SK-N-DZ (cell line): ENCODE measurements at regions not wholly inside any gene's neighbourhood (a gene's known extent, or its start where the extent isn't known, plus 50 kb on each side); places are given as distances from the start of the nearest gene placed in this dataset.
"Not testable (repeated sequence)": the region's sequence is repeated elsewhere in the genome, so short reads cannot be mapped to it uniquely, and the experiment has no call there.

Experiments
- DNase-seq: peaks from one replicate; pipeline ENCODE4 v3.0.0-alpha.2; 2015; ENCODE audit warnings: low spot score

DNA sequence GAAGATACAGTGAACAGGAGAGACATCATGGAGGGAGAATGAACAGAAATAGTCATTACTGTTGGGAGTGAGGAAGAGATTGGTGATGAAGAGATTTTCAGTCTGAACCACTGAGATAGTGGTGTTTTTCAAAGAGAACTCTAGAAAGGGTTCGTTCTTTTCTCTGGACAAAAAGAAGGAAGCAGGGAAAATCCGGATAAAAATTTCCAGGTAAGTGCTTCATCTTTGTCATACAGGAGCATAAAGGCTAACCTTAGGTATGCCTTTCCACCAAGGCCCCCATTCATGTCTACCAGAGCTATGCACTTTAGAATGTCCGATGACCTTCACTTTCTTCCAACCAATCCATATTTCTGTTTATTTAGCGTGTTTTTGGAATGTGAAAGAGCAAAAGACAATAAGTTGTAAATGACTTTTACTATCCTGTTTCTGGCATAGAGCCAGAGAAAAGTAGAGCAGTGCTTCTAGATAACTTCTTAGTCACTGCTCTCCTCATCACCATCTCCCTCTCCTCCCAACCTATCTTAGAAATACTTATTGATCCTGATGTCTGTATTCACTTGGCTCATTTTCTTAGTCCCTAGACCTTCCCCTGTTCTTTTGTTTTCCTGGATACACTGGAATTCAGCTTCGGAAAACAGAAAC lies 116.5 kb downstream of the TTC6 start:
- no peak for DNase-seq

DNA sequence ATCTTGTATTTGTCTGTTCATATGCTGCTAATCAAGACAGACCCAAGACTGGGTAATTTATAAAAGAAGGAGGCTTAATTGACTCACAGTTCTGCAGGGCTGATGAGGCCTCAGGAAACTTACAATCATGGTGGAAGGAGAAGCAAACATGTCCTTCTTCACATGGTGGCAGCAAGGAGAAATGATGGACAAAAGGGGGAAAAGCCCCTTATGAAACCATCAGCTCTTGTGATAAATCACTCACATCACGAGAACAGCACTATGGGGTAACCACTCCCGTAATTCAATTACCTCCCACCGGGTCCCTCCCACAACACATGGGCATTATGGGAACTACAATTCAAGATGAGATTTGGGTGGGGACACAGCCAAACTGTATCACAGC lies 117.0 kb downstream of the TTC6 start:
- DNase-seq: not testable (repeated sequence)

DNA sequence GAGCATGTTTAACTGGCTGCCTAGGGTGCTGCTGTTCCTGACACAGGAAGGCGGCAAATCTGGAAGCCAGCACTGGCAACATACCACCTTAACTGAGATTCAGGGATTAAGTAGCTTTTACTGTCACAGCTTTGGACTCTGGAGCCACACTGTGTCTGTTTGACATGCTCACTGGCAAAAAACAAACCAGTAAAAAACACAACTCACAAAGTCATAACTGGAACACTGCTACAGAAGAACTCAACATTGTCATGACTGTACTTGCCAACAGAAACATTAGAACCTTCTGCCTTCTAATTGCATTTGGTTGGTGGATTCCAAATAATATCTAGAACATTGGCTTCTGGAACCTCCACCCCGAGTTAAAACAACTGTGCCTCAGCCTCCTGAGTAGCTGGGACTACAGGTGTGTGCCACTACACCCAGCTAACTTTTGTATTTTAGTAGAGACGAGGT lies 117.6 kb downstream of the TTC6 start:
- DNase-seq: no peak

DNA sequence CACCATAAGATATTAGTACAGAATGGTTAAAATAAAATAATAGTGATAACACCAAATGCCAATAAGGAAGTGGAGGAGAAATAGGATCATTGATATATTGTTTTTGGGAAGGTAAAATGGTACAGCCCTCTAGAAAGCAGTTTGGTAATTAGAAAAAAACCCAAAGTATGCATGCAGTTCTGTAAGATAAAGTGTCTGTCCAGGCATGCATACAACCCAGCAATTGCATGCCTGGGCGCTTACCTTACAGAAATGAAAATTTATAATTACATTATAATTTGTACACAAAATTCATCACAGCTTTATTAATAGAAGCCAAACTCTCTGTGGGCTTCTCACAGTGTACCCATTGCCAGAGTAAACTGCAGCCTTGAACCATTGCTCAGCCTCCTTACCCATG lies 124.7 kb downstream of the TTC6 start:
- no peak for DNase-seq

DNA sequence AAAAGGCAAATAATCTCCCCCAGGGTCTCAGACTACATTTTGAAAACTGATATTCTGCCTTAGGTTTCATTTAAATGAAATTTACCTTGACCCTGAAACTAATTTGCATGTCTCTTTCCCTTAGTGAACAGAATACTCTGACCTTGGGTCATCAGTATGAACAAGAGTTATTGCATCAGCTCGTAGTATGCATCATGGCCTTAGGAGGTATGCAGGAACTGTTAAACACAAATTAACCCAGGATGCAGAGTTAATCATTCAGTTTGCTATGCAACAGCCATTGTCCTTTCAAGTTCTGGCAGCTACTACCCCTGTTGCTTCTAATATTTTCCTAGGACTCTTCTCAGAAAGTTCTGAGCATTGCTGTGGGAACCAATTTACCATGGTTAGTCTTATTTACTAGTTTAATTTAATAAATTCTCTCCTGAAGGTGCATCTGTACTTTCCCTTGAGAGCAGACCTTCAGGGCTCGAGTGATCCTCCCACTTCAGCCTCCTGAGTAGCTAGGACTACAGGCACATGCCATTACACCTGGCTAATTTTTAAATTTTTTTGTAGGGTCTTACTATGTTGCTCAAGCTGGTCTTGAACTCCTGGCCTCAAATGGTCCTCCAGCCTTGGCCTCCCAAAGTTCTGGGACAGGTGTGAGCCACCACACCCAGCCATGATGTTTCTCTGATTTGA lies 126.7 kb downstream of the TTC6 start:
- no peak for DNase-seq

DNA sequence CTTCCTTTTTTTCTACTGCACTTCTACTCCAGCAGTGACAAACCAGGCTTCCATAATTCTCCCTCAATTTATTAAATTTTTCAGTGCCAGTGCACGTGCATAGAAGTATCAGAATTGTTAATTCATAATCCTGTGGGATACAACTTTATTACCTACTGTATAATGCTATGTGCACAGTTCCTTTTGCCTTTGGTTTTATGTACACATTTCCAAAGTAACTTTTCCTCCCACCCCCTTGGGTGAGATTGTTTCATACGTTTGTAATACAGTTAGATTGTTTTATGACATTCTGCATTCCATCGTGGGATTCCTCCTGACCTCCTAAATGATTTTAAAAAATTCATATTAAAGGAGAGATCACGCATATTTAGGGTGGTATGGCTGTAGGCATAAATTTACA lies 128.1 kb downstream of the TTC6 start:
- no peak for DNase-seq

DNA sequence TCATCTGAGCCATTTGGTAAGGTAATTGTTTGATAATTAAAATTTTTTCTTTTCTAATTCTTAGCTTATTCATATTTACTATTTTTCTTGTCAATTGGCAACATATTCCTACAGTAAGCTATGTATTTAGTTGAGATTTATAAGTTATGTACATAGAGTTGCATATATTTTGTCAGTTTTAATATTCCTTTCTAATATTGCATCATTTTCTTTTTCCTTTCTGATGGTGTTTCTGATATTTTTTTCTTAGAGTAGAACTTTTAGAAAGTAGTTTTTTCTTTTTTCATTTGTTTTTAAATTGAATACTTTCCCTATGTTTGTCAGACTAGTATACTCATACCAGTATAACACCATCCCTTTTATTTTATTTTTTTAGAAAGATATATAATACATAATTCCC lies 131.3 kb downstream of the TTC6 start:
- DNase-seq: no peak

DNA sequence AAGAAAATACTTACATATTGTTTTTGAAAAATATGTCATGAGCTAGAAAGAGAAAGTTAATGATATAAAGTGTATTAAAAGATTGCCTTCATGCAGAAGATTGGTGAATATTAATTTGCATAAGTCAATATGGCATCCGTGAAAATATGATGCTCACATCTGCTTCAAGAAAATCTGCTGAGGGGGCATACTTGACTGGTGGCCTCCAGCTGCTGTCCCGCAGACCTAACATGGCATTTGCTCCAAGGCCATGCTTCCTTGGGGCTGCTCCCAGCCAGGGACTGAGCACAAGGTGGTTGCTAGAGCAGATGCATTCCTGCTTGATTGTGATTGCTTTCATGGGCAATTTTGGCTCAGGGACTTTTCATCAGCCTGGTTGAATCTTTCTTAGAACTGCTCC lies 133.8 kb downstream of the TTC6 start:
- no peak for DNase-seq

DNA sequence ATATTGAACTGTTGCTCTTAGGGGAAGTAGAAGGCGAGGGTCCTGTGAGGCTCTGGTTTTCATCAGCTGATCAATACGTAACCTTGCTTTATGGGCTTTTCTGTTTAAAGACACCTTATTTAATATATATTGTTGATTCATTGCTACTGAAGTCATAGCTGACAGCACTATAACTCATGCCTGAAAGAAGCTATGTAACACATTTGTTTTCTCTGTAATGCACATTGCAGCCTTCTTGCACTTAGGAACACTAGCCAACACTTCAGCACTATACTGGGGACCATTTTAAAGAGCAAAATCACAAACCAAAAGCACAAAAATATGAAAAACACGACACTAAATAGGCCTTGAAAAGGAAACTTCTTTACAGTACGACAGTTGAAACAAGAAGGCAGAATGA lies 135.7 kb downstream of the TTC6 start:
- no peak for DNase-seq

DNA sequence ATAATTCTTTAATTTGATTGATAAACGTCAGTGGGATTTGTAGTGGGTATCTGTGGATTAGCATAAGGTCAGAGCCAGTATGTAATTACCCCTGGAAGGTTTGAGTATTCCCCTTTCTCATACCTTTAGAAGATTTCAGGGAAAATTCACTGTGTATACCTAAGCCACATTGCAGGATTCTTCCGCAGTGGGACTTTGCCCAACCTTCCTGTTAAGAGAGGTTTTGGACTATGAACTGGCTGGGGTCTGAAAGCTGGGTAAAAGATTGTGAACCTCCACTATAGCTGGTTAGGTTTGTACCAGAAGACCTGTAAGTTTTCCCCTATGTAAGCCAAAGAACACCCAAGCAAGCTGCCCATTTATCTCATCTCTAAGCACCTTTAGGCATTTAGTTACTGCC lies 150.2 kb downstream of the TTC6 start:
- DNase-seq: no peak

DNA sequence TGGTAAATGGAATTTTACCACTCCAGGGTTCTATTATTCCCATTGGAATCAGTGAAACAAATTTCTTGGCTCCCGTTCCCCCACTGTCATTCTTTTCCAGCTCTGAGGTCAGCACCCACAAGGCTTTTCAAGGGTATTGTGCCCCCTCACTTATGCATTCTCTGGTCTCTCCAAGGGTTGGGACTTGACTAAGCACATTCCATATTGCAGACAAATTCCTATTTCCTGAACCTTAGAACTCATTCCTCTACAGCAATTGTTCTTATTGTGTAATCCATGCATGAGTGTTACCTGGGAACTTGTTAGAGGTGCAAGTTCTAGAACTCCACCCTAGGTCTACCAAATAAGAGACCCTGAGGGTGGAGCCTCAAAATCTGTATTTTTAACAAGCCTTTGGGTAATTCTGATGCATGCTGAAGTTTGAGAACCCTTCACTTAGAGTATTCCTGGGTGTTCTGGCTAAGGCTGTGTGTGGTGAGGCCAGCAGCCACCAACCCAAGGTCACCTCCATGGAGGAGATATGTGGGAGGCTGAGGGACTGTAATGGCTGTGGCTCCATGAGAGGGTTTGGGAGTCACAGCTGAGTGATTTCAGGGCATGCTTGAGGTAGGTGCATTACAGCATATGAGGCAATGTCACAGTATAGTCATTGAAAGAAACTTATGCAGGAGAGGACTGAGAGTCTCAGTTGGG lies 150.9 kb downstream of the TTC6 start:
- DNase-seq: no peak

DNA sequence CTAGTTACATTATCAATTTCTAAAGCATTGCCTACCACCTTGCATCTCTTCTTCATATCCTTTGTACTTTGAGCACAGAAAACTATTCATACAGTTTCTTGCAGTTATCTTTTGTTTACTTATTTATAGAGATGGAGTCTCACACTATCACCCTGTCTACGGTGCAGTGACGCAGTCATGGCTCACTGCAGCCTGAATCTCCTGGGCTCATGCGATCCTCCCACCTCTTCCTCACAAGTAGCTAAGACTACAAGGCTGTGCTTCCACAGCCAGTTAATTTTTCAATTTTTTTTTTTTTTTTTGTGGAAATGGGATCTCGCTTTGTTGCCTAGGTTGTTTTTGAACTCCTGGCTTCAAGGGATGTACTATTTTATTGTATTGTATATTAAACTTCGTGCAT lies 158.0 kb downstream of the TTC6 start:
- no peak for DNase-seq

DNA sequence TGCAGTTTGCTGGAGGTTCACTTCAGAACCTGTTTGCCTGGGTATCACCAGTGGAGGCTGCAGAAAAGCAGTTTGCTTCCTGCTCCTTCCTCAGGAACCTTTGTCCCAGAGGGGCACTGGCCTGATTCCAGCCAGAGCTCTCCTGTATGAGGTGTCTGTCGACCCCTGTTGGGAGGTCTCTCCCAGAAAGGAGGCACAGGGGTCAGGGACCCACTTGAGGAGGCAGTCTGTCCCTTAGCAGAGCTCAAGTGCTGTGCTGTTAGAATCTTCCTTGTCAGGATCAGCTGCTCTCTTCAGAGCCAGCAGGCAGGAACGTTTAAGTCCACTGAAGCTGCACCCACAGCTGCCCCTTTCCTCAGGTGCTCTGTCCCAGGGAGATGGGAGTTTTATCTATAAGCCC lies 164.8 kb downstream of the TTC6 start:
- not testable (repeated sequence) for DNase-seq

DNA sequence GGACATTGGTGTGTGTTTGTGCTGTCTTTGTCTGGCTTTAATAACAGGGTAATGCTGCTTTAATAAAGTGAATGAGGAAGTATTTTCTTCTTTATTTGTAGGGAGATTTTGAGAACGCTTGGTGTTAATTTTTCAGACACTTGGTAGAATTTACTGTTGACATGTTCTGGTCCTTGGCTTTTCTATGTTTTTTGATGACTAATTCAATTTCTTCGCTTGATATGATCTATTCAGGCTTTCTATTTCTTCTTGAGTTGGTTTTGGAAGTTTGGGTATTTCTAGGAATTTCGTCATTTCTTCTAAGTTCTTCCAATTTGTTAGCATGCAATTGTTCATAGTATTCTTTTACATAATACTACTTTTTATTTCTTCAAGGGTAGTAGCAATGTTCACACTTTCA lies 167.8 kb downstream of the TTC6 start:
- no peak for DNase-seq

DNA sequence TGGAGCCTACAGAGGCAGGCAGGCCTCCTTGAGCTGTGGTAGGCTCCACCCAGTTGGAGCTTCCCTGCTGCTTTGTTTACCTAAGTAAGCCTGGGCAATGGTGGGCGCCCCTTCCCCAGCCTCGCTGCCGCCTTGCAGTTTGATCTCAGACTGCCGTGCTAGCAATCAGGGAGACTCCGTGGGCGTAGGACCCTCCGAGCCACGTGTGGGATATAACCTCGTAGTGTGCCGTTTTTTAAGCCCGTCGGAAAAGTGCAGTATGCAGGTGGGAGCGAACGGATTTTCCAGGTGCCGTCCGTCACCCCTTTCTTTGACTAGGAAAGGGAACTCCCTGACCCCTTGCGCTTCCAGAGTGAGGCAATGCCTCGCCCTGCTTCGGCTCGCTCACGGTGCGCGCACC lies 176.9 kb downstream of the TTC6 start:
- not testable (repeated sequence) for DNase-seq

DNA sequence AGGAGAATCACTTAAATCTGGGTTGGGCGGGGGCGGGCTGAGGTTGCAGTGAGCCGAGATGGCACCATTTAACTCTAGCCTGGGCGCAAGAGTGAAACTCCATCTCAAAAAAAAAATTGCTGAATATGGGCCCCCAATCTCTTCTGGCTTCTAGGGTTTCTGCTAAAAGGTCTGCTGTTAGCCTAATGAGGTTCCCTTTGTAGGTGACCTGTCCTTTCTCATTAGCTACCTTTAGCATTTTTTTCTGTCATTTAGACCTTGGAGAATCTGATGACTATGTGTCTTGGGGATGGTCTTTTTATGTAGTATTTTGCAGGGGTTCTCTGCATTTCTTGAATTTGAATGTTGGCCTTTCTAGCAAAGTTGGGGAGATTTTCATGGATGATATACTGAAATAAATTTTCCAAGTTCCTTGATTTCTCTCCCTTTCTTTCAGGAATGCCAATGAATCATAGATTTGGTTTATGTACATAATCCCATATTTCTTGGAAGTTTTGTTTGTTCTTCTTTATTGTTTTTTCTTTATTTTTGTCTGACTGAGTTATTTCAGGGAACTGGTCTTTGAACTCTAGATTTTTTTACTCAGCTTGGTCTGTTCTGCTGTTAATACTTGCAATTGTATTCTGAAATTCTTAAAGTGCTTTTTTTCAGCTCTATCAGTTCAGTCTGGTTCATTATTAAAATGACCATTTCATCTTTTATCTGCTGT lies 181.5 kb downstream of the TTC6 start:
- no peak for DNase-seq

DNA sequence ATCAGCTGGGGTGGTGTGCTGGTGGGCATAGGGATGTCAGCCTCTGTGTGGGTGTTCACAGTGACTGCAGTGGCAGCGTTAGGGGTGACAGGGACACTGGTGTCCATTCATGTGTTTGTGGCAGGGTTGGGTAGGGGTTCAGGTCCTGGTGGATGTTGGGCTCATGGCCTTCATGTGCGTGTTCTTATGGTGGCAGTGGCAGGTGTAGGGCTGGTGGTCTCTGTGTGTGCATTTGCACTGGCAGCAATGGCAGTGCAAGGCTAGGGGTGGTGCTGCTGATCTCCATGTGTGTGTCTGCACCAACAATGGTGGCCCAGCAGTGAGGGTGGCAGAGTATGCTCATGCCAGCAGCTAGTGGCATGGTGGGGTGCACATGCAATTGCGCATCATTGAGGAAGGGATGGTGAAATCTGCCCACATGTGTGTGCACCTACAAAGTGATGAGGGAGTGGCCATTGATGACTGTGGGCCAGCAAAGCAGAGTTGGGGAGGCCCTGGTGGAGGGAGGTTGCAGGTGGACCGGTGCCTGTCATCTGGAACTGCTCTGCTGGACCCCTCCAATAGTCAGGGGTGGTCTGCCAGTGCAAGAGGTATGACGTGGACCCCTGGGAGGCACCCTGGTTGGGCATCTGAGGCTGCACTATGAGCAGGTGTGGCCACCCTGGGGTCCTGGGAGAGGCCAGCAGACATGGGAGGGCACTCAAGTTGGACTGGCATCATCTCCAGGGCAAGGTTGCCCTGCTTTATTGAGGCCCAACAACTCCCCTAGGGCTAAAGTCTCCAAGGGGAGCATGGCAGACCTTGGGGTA lies 182.9 kb downstream of the TTC6 start:
- DNase-seq: no peak

DNA sequence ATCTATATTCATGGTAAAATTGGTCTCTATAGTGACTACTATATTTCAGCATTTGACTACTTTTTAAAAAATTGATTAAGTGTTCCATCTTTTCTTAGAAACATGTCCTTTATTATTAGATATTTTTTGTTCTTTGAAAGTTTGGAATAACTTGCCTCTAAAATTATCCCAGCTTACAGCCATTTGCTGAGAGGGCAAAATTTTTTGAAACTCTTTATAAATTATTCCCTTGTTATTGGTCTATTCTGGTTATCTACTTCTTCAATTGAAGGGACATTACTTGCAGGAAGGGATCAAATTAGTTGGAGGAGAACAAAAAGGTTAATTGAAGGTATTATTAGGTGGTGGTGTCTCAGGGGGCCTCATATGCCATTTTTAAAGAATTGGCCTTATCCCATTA lies 184.1 kb downstream of the TTC6 start:
- DNase-seq: no peak

DNA sequence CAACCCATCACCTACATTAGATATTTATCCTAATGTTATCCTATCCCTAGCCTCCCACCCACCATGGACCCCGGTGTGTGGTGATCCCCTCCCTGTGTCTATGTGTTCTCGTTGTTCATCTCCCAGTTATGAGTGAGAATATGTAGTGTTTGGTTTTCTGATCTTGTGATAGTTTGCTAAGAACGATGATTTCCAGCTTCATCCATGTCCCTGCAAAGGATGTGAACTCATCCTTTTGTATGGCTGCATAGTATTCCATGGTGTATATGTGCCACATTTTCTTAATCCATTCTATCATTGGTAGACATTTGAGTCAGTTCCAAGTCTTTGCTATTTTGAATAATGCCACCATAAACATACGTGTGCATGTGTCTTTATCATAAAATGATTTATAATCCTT lies 185.3 kb downstream of the TTC6 start:
- DNase-seq: not testable (repeated sequence)

DNA sequence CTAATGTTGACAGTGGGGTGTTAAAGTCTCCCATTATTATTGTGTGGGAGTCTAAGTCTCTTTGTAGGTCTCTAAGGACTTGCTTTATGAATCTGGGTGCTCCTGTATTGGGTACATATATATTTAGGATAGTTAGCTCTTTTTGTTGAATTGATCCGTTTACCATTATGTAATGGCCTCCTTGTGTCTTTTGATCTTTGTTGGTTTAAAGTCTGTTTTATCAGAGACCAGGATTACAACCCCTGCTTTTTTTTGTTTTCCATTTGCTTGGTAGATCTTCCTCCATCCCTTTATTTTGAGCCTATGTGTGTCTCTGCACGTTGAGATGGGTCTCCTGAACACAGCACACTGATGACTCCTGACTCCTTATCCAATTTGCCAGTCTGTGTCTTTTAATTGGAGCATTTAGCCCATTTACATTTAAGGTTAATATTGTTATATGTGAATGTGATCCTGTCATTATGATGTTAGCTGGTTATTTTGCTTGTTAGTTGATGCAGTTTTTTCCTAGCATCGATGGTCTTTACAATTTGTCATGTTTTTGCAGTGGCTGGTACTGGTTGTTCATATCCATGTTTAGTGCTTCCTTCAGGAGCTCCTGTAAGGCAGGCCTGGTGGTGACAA lies 188.9 kb downstream of the TTC6 start:
- DNase-seq: not testable (repeated sequence)

DNA sequence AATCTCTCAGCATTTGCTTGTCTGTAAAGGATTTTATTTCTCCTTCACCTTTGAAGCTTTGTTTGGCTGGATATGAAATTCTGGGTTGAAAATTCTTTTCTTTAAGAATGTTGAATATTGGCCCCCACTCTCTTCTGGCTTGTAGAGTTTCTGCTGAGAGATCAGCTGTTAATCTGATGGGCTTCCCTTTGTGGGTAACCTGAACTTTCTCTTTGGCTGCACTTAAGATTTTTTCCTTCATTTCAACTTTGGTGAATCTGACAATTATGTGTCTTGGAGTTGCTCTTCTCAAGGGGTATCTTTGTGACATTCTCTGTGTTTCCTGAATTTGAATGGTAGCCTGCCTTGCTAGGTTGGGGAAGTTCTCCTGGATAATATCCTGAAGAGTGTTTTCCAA lies 189.4 kb downstream of the TTC6 start:
- not testable (repeated sequence) for DNase-seq
